K562 (cell line): ENCODE measurements at regions not wholly inside any gene's neighbourhood (a gene's known extent, or its start where the extent isn't known, plus 50 kb on each side); places are given as distances from the start of the nearest gene placed in this dataset.

Experiments used
- ATAC-seq: fragments of 200-7000 bp; cut with Tn5 transposase; 3 replicates; pipeline ENCODE4 v1.9.1; 2020; ENCODE audit warnings: moderate library complexity
- BruUV-seq: library from RNA; stranded (reverse); fragments of 400-500 nt; replicated peaks from 2 replicates; lab custom pipeline; 2021; lab: Mats Ljungman, UMichigan
- CTCF ChIA-PET: fragments of 300-600 bp; formaldehyde crosslinking; extraction: SDS; loops from one replicate; lab custom pipeline; 2021; ENCODE audit warnings: low intra/inter-chr PET ratio; lab: Yijun Ruan, JAX
- POLR2A ChIA-PET: fragments of 300-600, 350-650 bp; sonication (Branson Sonifier 250); formaldehyde crosslinking; extraction: SDS; loops from one replicate; lab custom pipeline; 2021; ENCODE audit warnings: antibody characterized with exemption, inconsistent platforms; lab: Yijun Ruan, JAX
- DNase-seq, 4 experiments: peaks; one replicate each; pipeline versions ENCODE4 v3.0.0 to v3.0.0-alpha.2; 2011 to 2018; ENCODE audit warnings: low spot score in 3 of 4, mixed read lengths in 3 of 4; ENCODE audit errors: extremely low read depth in 1 of 4
- FAIRE-seq: peaks from 2 replicates; lab custom pipeline; 2011; peaks lifted over from hg19 to GRCh38; lab: Jason Lieb, UNC
- H2AFZ ChIP-seq: 2 replicates; pipeline ENCODE4 v1.6.0; 2011; ENCODE audit warnings: low read depth, low read length, control low read depth, inconsistent platforms
- H3K27ac ChIP-seq: fragments of 200-600 bp; 3 replicates; pipeline ENCODE4 v1.8.0; 2011; ENCODE audit warnings: low read depth, mild to moderate bottlenecking, control low read depth, inconsistent platforms, low read length, moderate library complexity, mixed read lengths; ENCODE audit errors: extremely low read depth
- H3K27me3 ChIP-seq, 2 experiments: fragments of 300-600 bp in 1 of 2; 2 replicates in 1 of 2; 3 replicates in 1 of 2; pipeline versions ENCODE4 v1.6.0 to v1.8.0; 2011; ENCODE audit warnings: inconsistent platforms in 2 of 2, low read length in 2 of 2, mild to moderate bottlenecking in 1 of 2, mixed read lengths in 1 of 2, moderate library complexity in 1 of 2; ENCODE audit not compliant: control insufficient read depth in 2 of 2, insufficient read depth in 2 of 2
- H3K36me3 ChIP-seq: fragments of 300-600 bp; 3 replicates; pipeline ENCODE4 v1.8.0; 2011; ENCODE audit warnings: mild to moderate bottlenecking, low read length, inconsistent platforms; ENCODE audit not compliant: control insufficient read depth, insufficient read depth
- H3K4me1 ChIP-seq, 2 experiments: fragments of 200-600 bp in 1 of 2; replicated peaks in 1 of 2; 2 replicates in 1 of 2; 3 replicates in 1 of 2; pipeline versions ENCODE4 v1.5.1 to v1.8.0; 2011; ENCODE audit warnings: inconsistent platforms in 2 of 2, low read length in 2 of 2, mild to moderate bottlenecking in 1 of 2, mixed read lengths in 1 of 2, moderate library complexity in 1 of 2; ENCODE audit not compliant: control insufficient read depth in 2 of 2, insufficient read depth in 2 of 2
- H3K4me2 ChIP-seq: 2 replicates; pipeline ENCODE4 v1.6.1; 2011; ENCODE audit warnings: low read length, control low read depth, inconsistent platforms, mixed read lengths; ENCODE audit not compliant: insufficient read depth
- H3K4me3 ChIP-seq: fragments of 200-600 bp; sonication (generic), shearing (Covaris generic); 2 replicates; pipeline ENCODE4 v1.5.1; 2016; ENCODE audit warnings: control low read depth, inconsistent platforms
- H3K79me2 ChIP-seq: fragments of 200-600 bp; 3 replicates; pipeline ENCODE4 v1.8.0; 2011; ENCODE audit warnings: low read length, inconsistent platforms; ENCODE audit not compliant: control insufficient read depth, insufficient read depth
- H3K9ac ChIP-seq, 2 experiments: 2 replicates each; pipeline versions ENCODE4 v1.6.0 to v1.6.1; 2011; ENCODE audit warnings: low read depth in 2 of 2, low read length in 2 of 2, control low read depth in 1 of 2, inconsistent platforms in 1 of 2, mild to moderate bottlenecking in 1 of 2, mixed read lengths in 1 of 2; ENCODE audit not compliant: insufficient read depth in 1 of 2
- H3K9me1 ChIP-seq: one replicate; pipeline ENCODE4 v1.6.0; 2011; ENCODE audit warnings: inconsistent platforms, mild to moderate bottlenecking, low read length, moderate library complexity; ENCODE audit not compliant: control insufficient read depth, insufficient read depth
- H3K9me3 ChIP-seq: replicated peaks from 2 replicates; pipeline ENCODE4 v1.5.1; 2011; ENCODE audit warnings: low read depth, low read length, inconsistent platforms; ENCODE audit not compliant: control insufficient read depth, insufficient read depth
- H4K20me1 ChIP-seq: replicated peaks from 2 replicates; pipeline ENCODE4 v1.6.1; 2011; ENCODE audit warnings: low read length, inconsistent platforms, mixed read lengths; ENCODE audit not compliant: control insufficient read depth, insufficient read depth
- BACH1 ChIP-seq: fragments of 200-800 bp; sonication (Bioruptor generic); IDR thresholded peaks from 2 replicates; pipeline ENCODE4 v1.6.1; 2016; ENCODE audit warnings: missing genetic modification characterization, missing compliant biosample characterization
- CBFA2T3 ChIP-seq: fragments of 450-650 bp; IDR thresholded peaks from 2 replicates; pipeline ENCODE4 v1.6.1; 2017
- CBX3 ChIP-seq, 2 experiments: IDR thresholded peaks; 1 replicate in 1 of 2; 2 replicates in 1 of 2; pipeline ENCODE4 v1.6.1; 2012; ENCODE audit warnings: inconsistent platforms in 2 of 2, low read length in 2 of 2, borderline replicate concordance in 1 of 2, control low read depth in 1 of 2
- CHD1 ChIP-seq: fragments of 200-600 bp; sonication (generic); IDR thresholded peaks from one replicate; pipeline ENCODE4 v1.6.1; 2012; ENCODE audit warnings: mild to moderate bottlenecking, moderate library complexity, low read length, inconsistent platforms
- ESRRB ChIP-seq: fragments of 250-450 bp; sonication (Bioruptor Pico); IDR thresholded peaks from 2 replicates; pipeline ENCODE4 v1.5.0; 2020; ENCODE audit warnings: mild to moderate bottlenecking, moderate library complexity, borderline replicate concordance
- FOXK2 ChIP-seq, 2 experiments: fragments of 450-650 bp; IDR thresholded peaks in 1 of 2; conservative IDR thresholded peaks in 1 of 2; 2 replicates each; pipeline ENCODE4 v1.6.1; 2016; ENCODE audit warnings: low read depth in 2 of 2, mild to moderate bottlenecking in 1 of 2
- HES1 ChIP-seq: fragments of 450-650 bp; IDR thresholded peaks from 2 replicates; pipeline ENCODE4 v1.6.1; 2016; ENCODE audit warnings: low read depth, mild to moderate bottlenecking, moderate library complexity
- HMGN3 ChIP-seq: IDR thresholded peaks from 2 replicates; pipeline ENCODE4 v1.6.1; 2011; ENCODE audit warnings: borderline replicate concordance, low read depth, mild to moderate bottlenecking, mixed read lengths, low read length; ENCODE audit not compliant: insufficient read length; ENCODE audit errors: extremely low read depth
- IRF2 ChIP-seq: sonication (generic); formaldehyde crosslinking; IDR thresholded peaks from 2 replicates; pipeline ENCODE4 v1.8.1; 2022; ENCODE audit warnings: mild to moderate bottlenecking, missing genetic modification reagents
- MAFF ChIP-seq: IDR thresholded peaks from 2 replicates; pipeline ENCODE4 v1.6.1; 2012; ENCODE audit warnings: low read length, improper control_type of control experiment
- POLR2G ChIP-seq: fragments of 200-400 bp; formaldehyde crosslinking; IDR thresholded peaks from 2 replicates; pipeline ENCODE4 v1.6.1; 2017; ENCODE audit warnings: low read depth, mild to moderate bottlenecking, antibody characterized with exemption, low read length, moderate library complexity
- RBM14 ChIP-seq: fragments of 200-400 bp; formaldehyde crosslinking; IDR thresholded peaks from 2 replicates; pipeline ENCODE4 v1.6.1; 2018; ENCODE audit warnings: low read depth, mild to moderate bottlenecking, low read length, moderate library complexity, borderline replicate concordance; ENCODE audit not compliant: insufficient read depth
- RBM17 ChIP-seq: fragments of 200-400 bp; formaldehyde crosslinking; IDR thresholded peaks from 2 replicates; pipeline ENCODE4 v1.6.1; 2017; ENCODE audit warnings: low read depth, mild to moderate bottlenecking, low read length, borderline replicate concordance
- SP2 ChIP-seq: IDR thresholded peaks from 2 replicates; pipeline ENCODE4 v1.6.1; 2011; ENCODE audit warnings: mild to moderate bottlenecking, low read depth, low read length, moderate library complexity; ENCODE audit not compliant: poor library complexity, severe bottlenecking; ENCODE audit errors: extremely low read depth
- ZBTB34 ChIP-seq: fragments of 250-450 bp; sonication (Bioruptor Pico); IDR thresholded peaks from 2 replicates; pipeline ENCODE4 v1.8.0; 2021; ENCODE audit warnings: mild to moderate bottlenecking, moderate library complexity
- WGBS: fragments of 100-300 bp; shearing (Covaris generic); methylation state at CpG from one replicate; pipeline ENCODE4 v1.1.6; 2016; ENCODE audit warnings: low coverage, mixed read lengths; ENCODE audit not compliant: insufficient coverage; ENCODE audit errors: missing lambda C conversion rate; 5-methylcytosine and 5-hydroxymethylcytosine counted together
- in situ Hi-C: fragments of 300-500 bp; cut with MboI; formaldehyde crosslinking; loops from 4 replicates; pipeline ENCODE4 v1.15.0; 2018; ENCODE audit warnings: inconsistent platforms, mixed read lengths
- intact Hi-C: fragments of 100-400 bp; cut with micrococcal nuclease; formaldehyde crosslinking; loops from 2 replicates; pipeline ENCODE4 v1.14.2; 2022

- no peak for TF ChIP-seq HMGN3
- TF ChIP-seq ZBTB34, result no peak
- TF ChIP-seq POLR2G, result no peak
- TF ChIP-seq ESRRB (CRISPR knock-in tag), result no peak
- TF ChIP-seq CBFA2T3, result no peak
Observed at GRCh38 chr5:25444697-25445096, 799.9 kb upstream of the CDH10 start (continued).

- Histone ChIP-seq H4K20me1 (no peaks in the 10 kb centered on the region), H3K4me1 (no peaks in the 10 kb centered on the region), H3K9me3 (no peaks in the 10 kb centered on the region), H3K27me3 (no peaks in the 10 kb centered on the region), H2AFZ (no peak overlapping the region), H3K9ac (no peak overlapping the region), H3K4me2 (no peak overlapping the region)
- no TSS peak for BruUV-seq
- FAIRE-seq (no peak), DNase-seq (no peak)
- intact Hi-C loops (no loop called here), in situ Hi-C loops (no loop called here)
- TF ChIP-seq RBM17 (no peak), IRF2 (CRISPR knock-in tag) (no peak), RBM14 (no peak), BACH1 (no peak), HES1 (no peak), FOXK2 (conservative IDR thresholded peaks at IDR 0.05 in 1 of 2, IDR thresholded peaks at IDR 0.05 in 1 of 2; ENCODE audit: low read depth in 2 of 2) (no peak), CHD1 (no peak), SP2 (no peak), CBX3 (IDR thresholded peaks at IDR 0.05; ENCODE audit: borderline replicate concordance in 1 of 2, low read length in 2 of 2) (no peak), MAFF (no peak)
- TF ChIP-seq, all 486 proteins: peak for 0
- no peaks in the 10 kb centered on the region for H3K79me2 ChIP-seq
- ChIA-PET POLR2A (no interaction called here), CTCF (no interaction called here)
- no peak overlapping the region for H3K27ac ChIP-seq
- no peaks in the 10 kb centered on the region for H3K36me3 ChIP-seq
- H3K4me3 ChIP-seq, result no peak overlapping the region
- no peaks in the 10 kb centered on the region for H3K9me1 ChIP-seq
- ATAC-seq, result no peak
- WGBS, result 0% methylated on average over 4 of the region's 4 CpGs
Observed at GRCh38 chr5:25441810-25442209, 797.0 kb upstream of the CDH10 start.
